ENCODE measurements at regions not wholly inside any gene's neighbourhood (a gene's known extent, or its start where the extent isn't known, plus 50 kb on each side); places are given as distances from the start of the nearest gene placed in this dataset.

GRCh38 chr20:48457193-48458002 is 370.4 kb downstream of the PREX1 start:
- FAIRE-seq (no peak), DNase-seq (peak in 1 of 5 donors; percentile 21)
- no peaks in the 10 kb centered on the region for H3K9me3 ChIP-seq (ENCODE audit: control insufficient read depth in 2 of 3, insufficient read depth in 1 of 3, low read length in 3 of 3)
- H3K4me1 ChIP-seq (ENCODE audit: control insufficient read depth in 2 of 3, insufficient read depth in 2 of 3, low read depth in 1 of 3, low read length in 3 of 3), result no peaks in the 10 kb centered on the region
- H3K36me3 ChIP-seq (ENCODE audit: control insufficient read depth in 2 of 3, insufficient read depth in 3 of 3, low read length in 3 of 3), result no peaks in the 10 kb centered on the region
- H3K27ac ChIP-seq (ENCODE audit: low read depth in 2 of 2, low read length in 2 of 2), result no peak overlapping the region
- no peak overlapping the region for H3K9ac ChIP-seq (ENCODE audit: low read length in 3 of 3)
- peaks cover 2% of the 10 kb centered on the region for H3K27me3 ChIP-seq (ENCODE audit: control insufficient read depth, insufficient read depth, low read length)
- intact Hi-C loops (cut with DNase I), result no loop called here
- no peak overlapping the region for H3K4me3 ChIP-seq (ENCODE audit: low read length in 3 of 3)
- TF ChIP-seq, protein P1, sequence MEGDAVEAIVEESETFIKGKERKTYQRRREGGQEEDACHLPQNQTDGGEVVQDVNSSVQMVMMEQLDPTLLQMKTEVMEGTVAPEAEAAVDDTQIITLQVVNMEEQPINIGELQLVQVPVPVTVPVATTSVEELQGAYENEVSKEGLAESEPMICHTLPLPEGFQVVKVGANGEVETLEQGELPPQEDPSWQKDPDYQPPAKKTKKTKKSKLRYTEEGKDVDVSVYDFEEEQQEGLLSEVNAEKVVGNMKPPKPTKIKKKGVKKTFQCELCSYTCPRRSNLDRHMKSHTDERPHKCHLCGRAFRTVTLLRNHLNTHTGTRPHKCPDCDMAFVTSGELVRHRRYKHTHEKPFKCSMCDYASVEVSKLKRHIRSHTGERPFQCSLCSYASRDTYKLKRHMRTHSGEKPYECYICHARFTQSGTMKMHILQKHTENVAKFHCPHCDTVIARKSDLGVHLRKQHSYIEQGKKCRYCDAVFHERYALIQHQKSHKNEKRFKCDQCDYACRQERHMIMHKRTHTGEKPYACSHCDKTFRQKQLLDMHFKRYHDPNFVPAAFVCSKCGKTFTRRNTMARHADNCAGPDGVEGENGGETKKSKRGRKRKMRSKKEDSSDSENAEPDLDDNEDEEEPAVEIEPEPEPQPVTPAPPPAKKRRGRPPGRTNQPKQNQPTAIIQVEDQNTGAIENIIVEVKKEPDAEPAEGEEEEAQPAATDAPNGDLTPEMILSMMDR (IDR thresholded peaks at IDR 0.05; ENCODE audit: borderline replicate concordance, extremely low read depth, insufficient read depth), result no peak

- Histone ChIP-seq H3K4me3 (ENCODE audit: low read length in 3 of 3) (no peak overlapping the region), H3K36me3 (ENCODE audit: control insufficient read depth in 2 of 3, insufficient read depth in 3 of 3, low read length in 3 of 3) (no peaks in the 10 kb centered on the region), H3K27ac (ENCODE audit: low read depth in 2 of 2, low read length in 2 of 2) (no peak overlapping the region), H3K4me1 (ENCODE audit: control insufficient read depth in 2 of 3, insufficient read depth in 2 of 3, low read depth in 1 of 3, low read length in 3 of 3) (no peaks in the 10 kb centered on the region), H3K9ac (ENCODE audit: low read length in 3 of 3) (no peak overlapping the region), H3K27me3 (ENCODE audit: control insufficient read depth, insufficient read depth, low read length) (peaks cover 2% of the 10 kb centered on the region), H3K9me3 (ENCODE audit: control insufficient read depth in 2 of 3, insufficient read depth in 1 of 3, low read length in 3 of 3) (no peaks in the 10 kb centered on the region)
- intact Hi-C loops (cut with DNase I), result no loop called here
- TF ChIP-seq, protein P1 (IDR thresholded peaks at IDR 0.05; ENCODE audit: borderline replicate concordance, extremely low read depth, insufficient read depth), result no peak
- DNase-seq, result peak in 1 of 5 donors; percentile 20
- no peak for FAIRE-seq
Observed at GRCh38 chr20:48456366-48457192, 371.2 kb downstream of the PREX1 start.

DNA sequence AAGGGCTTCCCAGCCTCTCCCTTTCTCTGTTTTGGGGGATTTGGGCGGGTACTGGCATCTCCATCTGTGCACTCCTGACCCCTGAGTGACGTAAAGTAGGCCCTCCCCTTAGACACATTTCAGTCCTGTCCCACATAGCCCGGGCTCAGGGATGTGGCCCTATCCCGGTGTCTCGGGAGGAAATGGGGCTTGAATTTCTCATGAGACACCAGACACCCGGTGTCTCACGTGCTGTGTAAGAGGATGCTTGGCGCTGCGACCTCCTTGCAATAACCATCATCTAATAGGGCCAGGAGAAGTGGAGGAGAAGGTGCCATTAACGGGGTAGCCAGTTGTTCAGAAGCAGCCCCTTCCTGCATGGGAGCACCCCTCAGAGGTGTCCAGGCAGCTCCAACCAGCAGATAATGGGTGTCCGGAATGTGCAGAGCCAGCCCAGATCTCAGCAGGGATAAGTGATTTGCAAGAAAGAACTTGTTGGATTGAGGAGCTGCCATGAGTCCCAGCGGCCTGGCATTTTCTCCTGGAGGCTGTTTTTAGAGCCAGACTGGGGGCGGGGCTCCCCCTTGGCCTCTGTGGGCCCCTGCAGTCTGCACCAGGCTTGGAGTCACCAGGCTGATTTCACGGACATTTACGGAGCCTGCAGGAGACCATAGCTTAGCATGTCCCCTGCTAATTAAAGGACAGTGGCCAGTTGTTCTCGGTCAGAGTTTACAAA is 372.0 kb downstream of the PREX1 start:
- DNase-seq, result peak in 4 of 5 donors; percentile 41 to 53 (median 50)
- FAIRE-seq, result no peak
- Histone ChIP-seq H3K27ac (ENCODE audit: low read depth in 2 of 2, low read length in 2 of 2) (no peak overlapping the region), H3K9me3 (ENCODE audit: control insufficient read depth in 2 of 3, insufficient read depth in 1 of 3, low read length in 3 of 3) (no peaks in the 10 kb centered on the region), H3K4me3 (ENCODE audit: low read length in 3 of 3) (no peak overlapping the region), H3K9ac (ENCODE audit: low read length in 3 of 3) (no peak overlapping the region), H3K27me3 (ENCODE audit: control insufficient read depth, insufficient read depth, low read length) (peaks cover 2% of the 10 kb centered on the region), H3K4me1 (ENCODE audit: control insufficient read depth in 2 of 3, insufficient read depth in 2 of 3, low read depth in 1 of 3, low read length in 3 of 3) (no peaks in the 10 kb centered on the region), H3K36me3 (ENCODE audit: control insufficient read depth in 2 of 3, insufficient read depth in 3 of 3, low read length in 3 of 3) (no peaks in the 10 kb centered on the region)
- TF ChIP-seq, protein P1 (IDR thresholded peaks at IDR 0.05; ENCODE audit: borderline replicate concordance, extremely low read depth, insufficient read depth), result no peak
- intact Hi-C loops (cut with DNase I), result no loop called here
